H1 (cell line): ENCODE measurements at regions not wholly inside any gene's neighbourhood (a gene's known extent, or its start where the extent isn't known, plus 50 kb on each side); places are given as distances from the start of the nearest gene placed in this dataset.

ENCODE experiments used
- CBX5 ChIP-seq: fragments of 300-800, 300-1000 bp; sonication (generic); IDR thresholded peaks from 2 replicates; pipeline ENCODE4 v1.7.1; 2016; ENCODE audit warnings: antibody characterized with exemption, low read length, low read depth
- CTCF ChIP-seq, 3 experiments: IDR thresholded peaks; 1 replicate in 2 of 3; 2 replicates in 1 of 3; pipeline versions ENCODE4 v1.5.1 to v1.6.1; 2011; ENCODE audit warnings: low read length in 3 of 3, mild to moderate bottlenecking in 3 of 3, inconsistent platforms in 2 of 3, low read depth in 1 of 3, moderate library complexity in 1 of 3; ENCODE audit not compliant: insufficient read depth in 1 of 3; ENCODE audit errors: control extremely low read depth in 1 of 3
- JUND ChIP-seq: IDR thresholded peaks from 2 replicates; pipeline ENCODE4 v1.6.1; 2011; ENCODE audit warnings: mild to moderate bottlenecking, improper control_type of control experiment, low read length
- NANOG ChIP-seq: IDR thresholded peaks from 2 replicates; pipeline ENCODE4 v1.6.1; 2011; ENCODE audit warnings: low read length, low read depth, mild to moderate bottlenecking, inconsistent platforms; ENCODE audit not compliant: insufficient read depth, poor library complexity, severe bottlenecking
- TF ChIP-seq, protein P1 (sequence below): IDR thresholded peaks from 2 replicates; pipeline ENCODE4 v1.6.1; 2012; ENCODE audit warnings: inconsistent platforms

- TF ChIP-seq NANOG (no peak), JUND (no peak), CTCF (IDR thresholded peaks at IDR 0.05; ENCODE audit: control extremely low read depth in 1 of 3, insufficient read depth in 1 of 3, low read depth in 1 of 3, low read length in 3 of 3) (no peak), CBX5 (no peak)
- TF ChIP-seq, protein P1, sequence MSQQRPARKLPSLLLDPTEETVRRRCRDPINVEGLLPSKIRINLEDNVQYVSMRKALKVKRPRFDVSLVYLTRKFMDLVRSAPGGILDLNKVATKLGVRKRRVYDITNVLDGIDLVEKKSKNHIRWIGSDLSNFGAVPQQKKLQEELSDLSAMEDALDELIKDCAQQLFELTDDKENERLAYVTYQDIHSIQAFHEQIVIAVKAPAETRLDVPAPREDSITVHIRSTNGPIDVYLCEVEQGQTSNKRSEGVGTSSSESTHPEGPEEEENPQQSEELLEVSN = no peak
Measured at GRCh38 chr6:11384531-11385309, 152.3 kb upstream of the NEDD9 start (continued).
